Esophagus muscularis mucosa (tissue), 4 donors: ENCODE measurements at regions not wholly inside any gene's neighbourhood (a gene's known extent, or its start where the extent isn't known, plus 50 kb on each side); places are given as distances from the start of the nearest gene placed in this dataset.

Source experiments
- DNase-seq: peaks from one replicate; pipeline ENCODE4 v3.0.0-alpha.2; 2017; ENCODE audit errors: extremely low spot score
- H3K27ac ChIP-seq, 4 donors: fragments of 200-600 bp; sonication (generic); replicated peaks in 1 of 4; 1 replicate in 3 of 4; 2 replicates in 1 of 4; pipeline ENCODE4 v1.5.1; 2016 to 2019; ENCODE audit warnings: mild to moderate bottlenecking in 1 of 4
- H3K27me3 ChIP-seq, 4 donors: fragments of 200-600 bp; sonication (generic); one replicate each; pipeline versions ENCODE4 v1.5.1 to v1.6.0; 2016 to 2019
- H3K36me3 ChIP-seq, 4 donors: fragments of 200-600 bp; sonication (generic); one replicate each; pipeline ENCODE4 v1.5.1; 2016 to 2019
- H3K4me1 ChIP-seq, 4 donors: fragments of 200-600 bp; sonication (generic); one replicate each; pipeline ENCODE4 v1.5.1; 2016 to 2019
- H3K4me3 ChIP-seq, 4 donors: fragments of 200-600 bp; sonication (generic); 1 replicate in 2 of 4; 2 replicates in 2 of 4; pipeline ENCODE4 v1.5.1; 2016 to 2019; ENCODE audit warnings: mild to moderate bottlenecking in 4 of 4, moderate library complexity in 1 of 4
- H3K9me3 ChIP-seq, 4 donors: fragments of 200-600 bp; sonication (generic); 1 replicate in 3 of 4; 2 replicates in 1 of 4; pipeline ENCODE4 v1.5.1; 2016 to 2019
- CTCF ChIP-seq, 3 experiments: fragments of 200-600 bp in 2 of 3; fragments of 450-650 bp in 1 of 3; sonication (generic) in 2 of 3; IDR thresholded peaks; one replicate each; pipeline ENCODE4 v1.5.1; 2017 to 2019; ENCODE audit warnings: antibody characterized with exemption in 3 of 3, mild to moderate bottlenecking in 2 of 3, moderate library complexity in 1 of 3
- EP300 ChIP-seq: sonication (generic); formaldehyde crosslinking; IDR thresholded peaks from one replicate; pipeline ENCODE4 v1.6.1; 2017; ENCODE audit warnings: antibody characterized with exemption
- POLR2A ChIP-seq: fragments of 450-650 bp; IDR thresholded peaks from one replicate; pipeline ENCODE4 v1.6.1; 2017; ENCODE audit warnings: antibody characterized with exemption, moderate library complexity, mild to moderate bottlenecking, low read depth
- POLR2AphosphoS5 ChIP-seq, 2 donors: sonication (generic); formaldehyde crosslinking; IDR thresholded peaks; one replicate each; pipeline ENCODE4 v1.6.1; 2017; ENCODE audit warnings: antibody characterized with exemption in 2 of 2
- WGBS: methylation state at CpG from one replicate; pipeline ENCODE4 v1.1.5; 2018; 5-methylcytosine and 5-hydroxymethylcytosine counted together
- intact Hi-C: fragments of 100-400 bp; cut with DNase I; formaldehyde crosslinking; loops from one replicate; pipeline ENCODE4 v1.15.1; 2023

GRCh38 chr2:55763721-55764120 lies 70.1 kb upstream of the PNPT1 start:
- H3K9me3 ChIP-seq = no peaks in the 10 kb centered on the region
- 90% methylated on average over 1 of the region's 1 CpG for WGBS
- no peak overlapping the region for H3K4me3 ChIP-seq
- intact Hi-C loops = no loop called here
- TF ChIP-seq POLR2AphosphoS5 (IDR thresholded peaks at IDR 0.05) (no peak), EP300 (no peak), CTCF (IDR thresholded peaks at IDR 0.05) (no peak), POLR2A (no peak)
- DNase-seq = no peak
- H3K27me3 ChIP-seq = no peaks in the 10 kb centered on the region
- H3K4me1 ChIP-seq = peaks cover 0 to 10% (median 0%) of the 10 kb centered on the region in 4 donors
- H3K36me3 ChIP-seq = no peaks in the 10 kb centered on the region
- H3K27ac ChIP-seq = no peak overlapping the region

DNA sequence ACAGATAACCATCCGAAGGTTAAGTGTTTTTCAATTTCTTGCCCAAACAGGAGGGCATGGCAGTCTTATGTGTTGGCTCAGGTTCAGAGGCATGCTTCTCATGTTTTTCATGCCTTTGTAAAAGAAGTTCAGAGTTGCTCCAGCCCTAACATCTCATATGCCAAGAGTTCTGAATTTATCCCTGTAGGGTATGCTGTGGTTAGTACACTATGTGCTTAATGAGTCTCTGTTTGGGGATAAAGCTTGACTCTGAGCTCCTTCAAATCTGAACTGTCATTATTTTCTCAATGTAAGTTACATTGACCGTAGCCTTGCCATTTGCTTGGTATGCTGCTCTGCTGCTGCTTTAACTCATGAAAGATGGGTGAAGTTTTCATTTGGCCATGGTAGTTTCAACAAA lies 67.9 kb upstream of the PNPT1 start:
- TF ChIP-seq POLR2AphosphoS5 (IDR thresholded peaks at IDR 0.05) = no peak
- TF ChIP-seq CTCF (IDR thresholded peaks at IDR 0.05) = no peak
- no peak for TF ChIP-seq POLR2A
- no peak for TF ChIP-seq EP300
- DNase-seq = no peak
- WGBS = 61% methylated on average over 2 of the region's 2 CpGs
- intact Hi-C loops = no loop called here
- Histone ChIP-seq H3K36me3 (no peaks in the 10 kb centered on the region), H3K4me1 (peaks cover 0 to 10% (median 0%) of the 10 kb centered on the region in 4 donors), H3K27me3 (no peaks in the 10 kb centered on the region), H3K9me3 (no peaks in the 10 kb centered on the region), H3K4me3 (no peak overlapping the region), H3K27ac (peak overlapping the region in 1 of 4 donors; percentile 11)

DNA sequence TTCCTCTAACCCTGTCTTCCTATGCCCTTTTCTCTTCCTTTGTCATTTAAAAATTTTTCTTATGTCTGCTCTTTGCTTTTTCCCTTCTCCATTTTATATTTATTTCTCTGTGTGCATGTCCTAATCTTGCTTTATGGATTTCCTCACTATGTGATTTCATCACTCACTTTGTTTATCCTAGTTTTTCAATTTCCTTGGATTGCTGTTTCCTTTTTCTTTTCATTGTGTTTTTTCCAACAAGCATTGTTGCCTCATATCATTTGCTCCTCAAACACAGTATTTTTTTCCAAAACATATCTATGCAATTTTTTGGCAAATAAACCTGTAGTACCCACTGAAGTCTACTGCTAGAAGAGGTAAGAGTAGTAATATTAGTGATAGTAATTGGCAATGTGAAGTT lies 67.4 kb upstream of the PNPT1 start:
- intact Hi-C loops = no loop called here
- TF ChIP-seq EP300 = no peak
- no peak for TF ChIP-seq POLR2AphosphoS5 (IDR thresholded peaks at IDR 0.05)
- no peak for TF ChIP-seq CTCF (IDR thresholded peaks at IDR 0.05)
- TF ChIP-seq POLR2A = no peak
- Histone ChIP-seq H3K4me1 (peaks cover 0 to 10% (median 0%) of the 10 kb centered on the region in 4 donors), H3K27me3 (no peaks in the 10 kb centered on the region), H3K4me3 (no peak overlapping the region), H3K9me3 (no peaks in the 10 kb centered on the region), H3K36me3 (no peaks in the 10 kb centered on the region), H3K27ac (peak overlapping the region in 1 of 4 donors; percentile 11)
- DNase-seq = no peak

GRCh38 chr2:55760125-55760524 lies 66.5 kb upstream of the PNPT1 start:
- Histone ChIP-seq H3K9me3 (no peaks in the 10 kb centered on the region), H3K36me3 (no peaks in the 10 kb centered on the region), H3K4me3 (no peak overlapping the region), H3K27me3 (no peaks in the 10 kb centered on the region), H3K4me1 (peaks cover 0 to 10% (median 0%) of the 10 kb centered on the region in 4 donors), H3K27ac (no peak overlapping the region)
- 98% methylated on average over 2 of the region's 2 CpGs for WGBS
- DNase-seq = no peak
- TF ChIP-seq CTCF (IDR thresholded peaks at IDR 0.05) (no peak), POLR2A (no peak), POLR2AphosphoS5 (IDR thresholded peaks at IDR 0.05) (no peak), EP300 (no peak)
- intact Hi-C loops = no loop called here

DNA sequence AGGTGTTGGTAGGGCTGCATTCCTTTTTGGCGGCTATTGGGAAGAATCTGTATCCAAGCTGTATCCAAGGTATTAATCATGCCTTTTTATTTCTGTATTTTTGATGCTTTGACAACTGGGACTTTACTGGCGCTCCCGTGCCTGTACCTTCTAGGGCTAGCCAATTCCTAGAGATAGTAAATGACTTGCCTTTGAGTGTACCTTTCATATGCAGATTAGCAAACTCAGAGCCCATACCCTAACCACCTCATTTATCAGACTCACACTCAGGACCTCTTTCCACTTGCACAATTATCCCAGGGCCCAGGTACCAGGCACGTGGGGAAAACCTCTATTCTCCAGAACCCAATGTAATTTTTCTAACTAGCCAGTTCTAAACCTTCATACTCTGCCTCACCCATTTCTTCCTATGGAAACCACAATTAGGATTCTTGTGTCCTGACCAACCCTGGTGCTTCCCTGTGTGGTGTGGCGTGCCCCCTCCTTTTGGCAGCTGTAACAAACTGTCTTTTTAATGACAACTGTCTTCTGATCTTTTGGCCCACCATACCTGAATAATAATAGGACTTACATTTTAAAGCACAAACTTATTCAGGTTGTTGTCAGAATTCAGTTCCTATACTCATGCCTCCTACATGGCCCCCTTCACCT lies 65.8 kb upstream of the PNPT1 start:
- no peaks in the 10 kb centered on the region for H3K27me3 ChIP-seq
- peaks cover 0 to 10% (median 0%) of the 10 kb centered on the region in 4 donors for H3K4me1 ChIP-seq
- H3K9me3 ChIP-seq = no peaks in the 10 kb centered on the region
- DNase-seq = no peak
- no peak for TF ChIP-seq POLR2AphosphoS5 (IDR thresholded peaks at IDR 0.05)
- TF ChIP-seq CTCF (IDR thresholded peaks at IDR 0.05) = no peak
- no peak for TF ChIP-seq POLR2A
- no peak for TF ChIP-seq EP300
- no peak overlapping the region for H3K4me3 ChIP-seq
- 79% methylated on average over 5 of the region's 5 CpGs for WGBS
- no peak overlapping the region for H3K27ac ChIP-seq
- H3K36me3 ChIP-seq = no peaks in the 10 kb centered on the region
- intact Hi-C loops = no loop called here
